Astrocyte of the spinal cord (primary cell): ENCODE measurements at regions not wholly inside any gene's neighbourhood (a gene's known extent, or its start where the extent isn't known, plus 50 kb on each side); places are given as distances from the start of the nearest gene placed in this dataset.

Experiments
- DNase-seq: peaks from one replicate; pipeline ENCODE4 v3.0.0; 2011; ENCODE audit warnings: low read depth, low spot score
- H3K4me3 ChIP-seq: 2 replicates; pipeline ENCODE4 v1.5.1; 2011; ENCODE audit warnings: low read depth, mild to moderate bottlenecking, low read length, moderate library complexity
- CTCF ChIP-seq: IDR thresholded peaks from 2 replicates; pipeline ENCODE4 v1.5.1; 2012; ENCODE audit warnings: low read depth, mild to moderate bottlenecking, low read length, inconsistent platforms
- in situ Hi-C: cut with HindIII; loops from 2 replicates; pipeline ENCODE4 v1.10.0; 2017; ENCODE audit warnings: low sequenced_read_pairs

GRCh38 chr3:154507727-154508126 lies 77.7 kb upstream of the GPR149 start:
- TF ChIP-seq CTCF = no peak
- H3K4me3 ChIP-seq = no peak overlapping the region
- no peak for DNase-seq
- in situ Hi-C loops = no loop called here

- in situ Hi-C loops = no loop called here
- no peak for DNase-seq
- no peak overlapping the region for H3K4me3 ChIP-seq
- no peak for TF ChIP-seq CTCF
These were observed 67.0 kb upstream of the GPR149 start for GRCh38 chr3:154496978-154497377.

- no peak overlapping the region for H3K4me3 ChIP-seq
- DNase-seq = no peak
- TF ChIP-seq CTCF = no peak
- in situ Hi-C loops = no loop called here
These were observed 66.5 kb upstream of the GPR149 start for GRCh38 chr3:154496540-154496939.

GRCh38 chr3:154486949-154487348 lies 57.0 kb upstream of the GPR149 start:
- in situ Hi-C loops = no loop called here
- DNase-seq = no peak
- TF ChIP-seq CTCF = no peak
- no peak overlapping the region for H3K4me3 ChIP-seq

- no peak for DNase-seq
- in situ Hi-C loops = no loop called here
- H3K4me3 ChIP-seq = no peak overlapping the region
- no peak for TF ChIP-seq CTCF
These were observed 52.5 kb upstream of the GPR149 start for GRCh38 chr3:154482507-154482906.

- no peak overlapping the region for H3K4me3 ChIP-seq
- DNase-seq = no peak
- TF ChIP-seq CTCF = no peak
- in situ Hi-C loops = no loop called here
These were observed 50.0 kb upstream of the GPR149 start for GRCh38 chr3:154480033-154480432.
